ENCODE measurements at regions not wholly inside any gene's neighbourhood (a gene's known extent, or its start where the extent isn't known, plus 50 kb on each side); places are given as distances from the start of the nearest gene placed in this dataset.

GRCh38 chr1:87191646-87192045, 137.0 kb upstream of the LMO4 start:
- TF ChIP-seq CTCF (IDR thresholded peaks at IDR 0.05) (no peak), EZH2 (IDR thresholded peaks at IDR 0.05; ENCODE audit: borderline replicate concordance, insufficient read depth, low read depth, low read length, poor library complexity, severe bottlenecking) (no peak)
